ENCODE measurements at regions not wholly inside any gene's neighbourhood (a gene's known extent, or its start where the extent isn't known, plus 50 kb on each side); places are given as distances from the start of the nearest gene placed in this dataset.
"Not testable (repeated sequence)": the region's sequence is repeated elsewhere in the genome, so short reads cannot be mapped to it uniquely, and the experiment has no call there.

- TF ChIP-seq POLR2A (IDR thresholded peaks at IDR 0.05), result no peak
- TF ChIP-seq, protein P1, sequence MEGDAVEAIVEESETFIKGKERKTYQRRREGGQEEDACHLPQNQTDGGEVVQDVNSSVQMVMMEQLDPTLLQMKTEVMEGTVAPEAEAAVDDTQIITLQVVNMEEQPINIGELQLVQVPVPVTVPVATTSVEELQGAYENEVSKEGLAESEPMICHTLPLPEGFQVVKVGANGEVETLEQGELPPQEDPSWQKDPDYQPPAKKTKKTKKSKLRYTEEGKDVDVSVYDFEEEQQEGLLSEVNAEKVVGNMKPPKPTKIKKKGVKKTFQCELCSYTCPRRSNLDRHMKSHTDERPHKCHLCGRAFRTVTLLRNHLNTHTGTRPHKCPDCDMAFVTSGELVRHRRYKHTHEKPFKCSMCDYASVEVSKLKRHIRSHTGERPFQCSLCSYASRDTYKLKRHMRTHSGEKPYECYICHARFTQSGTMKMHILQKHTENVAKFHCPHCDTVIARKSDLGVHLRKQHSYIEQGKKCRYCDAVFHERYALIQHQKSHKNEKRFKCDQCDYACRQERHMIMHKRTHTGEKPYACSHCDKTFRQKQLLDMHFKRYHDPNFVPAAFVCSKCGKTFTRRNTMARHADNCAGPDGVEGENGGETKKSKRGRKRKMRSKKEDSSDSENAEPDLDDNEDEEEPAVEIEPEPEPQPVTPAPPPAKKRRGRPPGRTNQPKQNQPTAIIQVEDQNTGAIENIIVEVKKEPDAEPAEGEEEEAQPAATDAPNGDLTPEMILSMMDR (IDR thresholded peaks at IDR 0.05), result no peak
- no peak overlapping the region for H3K4me3 ChIP-seq
- no peaks in the 10 kb centered on the region for H3K9me3 ChIP-seq (replicated peaks in 1 of 3)
- no peaks in the 10 kb centered on the region for H3K27me3 ChIP-seq
- no peak for DNase-seq
- intact Hi-C loops (cut with DNase I), result no loop called here
- H3K36me3 ChIP-seq (replicated peaks in 1 of 2), result no peaks in the 10 kb centered on the region
- no peak overlapping the region for H3K27ac ChIP-seq
- no peaks in the 10 kb centered on the region for H3K4me1 ChIP-seq (replicated peaks in 1 of 2)
Measured at GRCh38 chr5:159681661-159682060, 234.6 kb upstream of the ADRA1B start.

DNA sequence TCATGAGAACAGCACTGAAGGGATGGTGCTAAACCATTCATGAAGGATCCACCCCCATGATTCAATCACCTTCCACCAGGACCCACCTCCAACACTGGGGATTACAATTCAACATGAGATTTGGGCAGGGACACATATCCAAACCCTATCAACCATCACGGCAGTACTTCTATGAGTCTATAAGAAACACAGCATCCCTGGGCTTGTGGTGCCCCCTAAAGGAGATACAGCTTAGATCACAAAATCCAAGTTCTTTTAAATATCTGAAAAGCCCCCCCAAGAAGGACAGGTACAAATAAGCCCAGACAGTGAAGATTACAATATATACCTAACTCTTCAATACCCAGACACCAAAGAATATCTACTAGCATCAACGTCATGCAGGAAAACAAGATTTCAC, 233.7 kb upstream of the ADRA1B start:
- no peaks in the 10 kb centered on the region for H3K27me3 ChIP-seq
- H3K27ac ChIP-seq, result no peak overlapping the region
- no peaks in the 10 kb centered on the region for H3K4me1 ChIP-seq (replicated peaks in 1 of 2)
- no peaks in the 10 kb centered on the region for H3K9me3 ChIP-seq (replicated peaks in 1 of 3)
- H3K4me3 ChIP-seq, result no peak overlapping the region
- 51 to 81% (median 74%) methylated on average over 2 of the region's 2 CpGs for WGBS, 4 donors
- peak in 1 of 7 donors; percentile 28 for DNase-seq
- intact Hi-C loops (cut with DNase I), result no loop called here
- H3K36me3 ChIP-seq (replicated peaks in 1 of 2), result no peaks in the 10 kb centered on the region
- TF ChIP-seq, protein P1 (IDR thresholded peaks at IDR 0.05), result peak in 2 of 6 experiments; percentile 22 to 30
- TF ChIP-seq POLR2A (IDR thresholded peaks at IDR 0.05), result no peak

- H3K36me3 ChIP-seq (replicated peaks in 1 of 2); intact Hi-C loops (cut with DNase I): not testable (repeated sequence)
Measured at GRCh38 chr5:159687892-159688291, 228.4 kb upstream of the ADRA1B start.

DNA sequence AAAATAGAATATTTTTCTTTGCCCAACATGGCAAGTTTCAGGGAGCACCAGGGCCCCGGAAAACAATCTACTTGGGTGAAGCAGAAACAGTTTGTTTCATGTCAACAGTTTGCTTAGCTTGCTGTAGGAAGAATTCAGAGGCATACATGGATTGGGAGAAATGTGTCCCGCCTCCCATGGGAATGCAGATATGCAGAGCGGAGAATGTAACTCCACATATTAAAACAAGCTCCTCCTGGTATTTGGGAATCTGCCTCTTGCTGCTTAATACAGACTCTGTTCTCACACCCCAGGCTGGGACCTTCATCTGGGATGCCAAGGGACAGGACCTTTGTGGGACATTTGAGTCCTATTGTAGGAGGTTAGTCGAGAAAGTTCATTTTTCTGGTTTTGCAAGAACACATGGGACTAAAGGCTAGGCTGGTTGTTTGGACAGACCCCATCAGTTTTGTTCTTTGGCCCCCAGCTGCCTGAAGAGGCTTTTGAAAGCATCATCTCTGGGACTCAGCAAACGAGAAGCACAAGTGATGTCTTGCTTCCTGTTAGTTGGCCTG, 220.5 kb upstream of the ADRA1B start:
- WGBS, 4 donors, result 57 to 69% (median 62%) methylated on average over 5 of the region's 5 CpGs
- Histone ChIP-seq H3K27me3 (no peaks in the 10 kb centered on the region), H3K9me3 (replicated peaks in 1 of 3) (no peaks in the 10 kb centered on the region), H3K4me3 (no peak overlapping the region), H3K36me3 (replicated peaks in 1 of 2) (no peaks in the 10 kb centered on the region), H3K27ac (peak overlapping the region in 1 of 5 donors; percentile 53), H3K4me1 (replicated peaks in 1 of 2) (no peaks in the 10 kb centered on the region)
- DNase-seq, result peak in 5 of 7 donors; percentile 1 to 69 (median 21)
- TF ChIP-seq, protein P1 (IDR thresholded peaks at IDR 0.05), result no peak
- no peak for TF ChIP-seq POLR2A (IDR thresholded peaks at IDR 0.05)
- intact Hi-C loops (cut with DNase I), result no loop called here

More at GRCh38 chr5:159687892-159688291, 228.4 kb upstream of the ADRA1B start:
- not testable (repeated sequence) for H3K4me3 ChIP-seq; H3K27ac ChIP-seq; H3K27me3 ChIP-seq; H3K4me1 ChIP-seq (replicated peaks in 1 of 2); H3K9me3 ChIP-seq (replicated peaks in 1 of 3); DNase-seq

DNA sequence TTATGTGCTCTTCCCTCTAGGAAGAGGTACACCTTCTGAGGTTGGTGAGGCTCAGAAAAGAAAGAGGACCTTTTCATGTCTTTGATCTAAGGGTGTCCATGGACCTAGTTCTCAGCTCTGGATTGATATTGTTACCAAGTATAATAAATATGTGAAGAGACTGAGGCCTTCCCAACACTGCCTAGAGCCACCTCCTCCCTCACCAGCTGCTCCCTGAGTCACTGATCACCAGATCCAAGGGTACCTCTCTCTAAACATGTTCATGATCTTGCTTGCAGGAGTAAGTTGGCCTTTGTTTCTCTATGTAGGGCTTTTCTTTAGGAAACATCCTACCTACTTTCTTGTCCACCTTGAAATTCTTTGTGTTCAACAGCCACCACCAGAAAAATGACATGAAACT, 218.8 kb upstream of the ADRA1B start:
- Histone ChIP-seq H3K4me3 (no peak overlapping the region), H3K9me3 (replicated peaks in 1 of 3) (no peaks in the 10 kb centered on the region), H3K36me3 (replicated peaks in 1 of 2) (no peaks in the 10 kb centered on the region), H3K27me3 (no peaks in the 10 kb centered on the region), H3K27ac (no peak overlapping the region), H3K4me1 (replicated peaks in 1 of 2) (no peaks in the 10 kb centered on the region)
- intact Hi-C loops (cut with DNase I), result no loop called here
- no peak for DNase-seq
- TF ChIP-seq POLR2A (IDR thresholded peaks at IDR 0.05), result no peak
- TF ChIP-seq, protein P1 (IDR thresholded peaks at IDR 0.05), result no peak
